Upper lobe of left lung (tissue), 4 donors: ENCODE measurements at regions not wholly inside any gene's neighbourhood (a gene's known extent, or its start where the extent isn't known, plus 50 kb on each side); places are given as distances from the start of the nearest gene placed in this dataset.

Source experiments
- CTCF ChIP-seq, 6 experiments: fragments of 450-650 bp in 4 of 6; fragments of 200-600 bp in 2 of 6; sonication (generic) in 2 of 6; IDR thresholded peaks; one replicate each; pipeline ENCODE4 v1.5.1; 2016 to 2019; ENCODE audit warnings: antibody characterized with exemption in 6 of 6
- EP300 ChIP-seq, 4 donors: sonication (generic); formaldehyde crosslinking; IDR thresholded peaks; one replicate each; pipeline ENCODE4 v1.5.1; 2017; ENCODE audit warnings: antibody characterized with exemption in 4 of 4, control low read depth in 2 of 4
- POLR2A ChIP-seq, 4 donors: fragments of 450-650 bp; IDR thresholded peaks; one replicate each; pipeline ENCODE4 v1.5.1; 2016 to 2017; ENCODE audit warnings: antibody characterized with exemption in 4 of 4, mild to moderate bottlenecking in 2 of 4
- POLR2AphosphoS5 ChIP-seq, 2 donors: sonication (generic); formaldehyde crosslinking; IDR thresholded peaks; one replicate each; pipeline ENCODE4 v1.5.1; 2017; ENCODE audit warnings: antibody characterized with exemption in 2 of 2

GRCh38 chr1:57551476-57551875, 127.6 kb upstream of the DAB1 start:
- TF ChIP-seq CTCF (IDR thresholded peaks at IDR 0.05): no peak
- no peak for TF ChIP-seq POLR2A (IDR thresholded peaks at IDR 0.05)
- no peak for TF ChIP-seq POLR2AphosphoS5 (IDR thresholded peaks at IDR 0.05)
- TF ChIP-seq EP300 (IDR thresholded peaks at IDR 0.05): no peak
